Thyroid gland (tissue), 4 donors: ENCODE measurements at regions not wholly inside any gene's neighbourhood (a gene's known extent, or its start where the extent isn't known, plus 50 kb on each side); places are given as distances from the start of the nearest gene placed in this dataset.

Experiments
- POLR2A ChIP-seq, 2 donors: fragments of 450-650 bp; IDR thresholded peaks; one replicate each; pipeline ENCODE4 v1.6.1; 2017; ENCODE audit warnings: antibody characterized with exemption in 2 of 2, mild to moderate bottlenecking in 2 of 2, moderate library complexity in 1 of 2
- TF ChIP-seq, protein P1 (sequence below), 6 experiments: fragments of 200-600 bp in 3 of 6; fragments of 450-650 bp in 3 of 6; sonication (generic) in 3 of 6; IDR thresholded peaks; one replicate each; pipeline ENCODE4 v1.5.1; 2016 to 2019; ENCODE audit warnings: antibody characterized with exemption in 6 of 6, mild to moderate bottlenecking in 2 of 6, inconsistent platforms in 1 of 6, moderate library complexity in 1 of 6

DNA sequence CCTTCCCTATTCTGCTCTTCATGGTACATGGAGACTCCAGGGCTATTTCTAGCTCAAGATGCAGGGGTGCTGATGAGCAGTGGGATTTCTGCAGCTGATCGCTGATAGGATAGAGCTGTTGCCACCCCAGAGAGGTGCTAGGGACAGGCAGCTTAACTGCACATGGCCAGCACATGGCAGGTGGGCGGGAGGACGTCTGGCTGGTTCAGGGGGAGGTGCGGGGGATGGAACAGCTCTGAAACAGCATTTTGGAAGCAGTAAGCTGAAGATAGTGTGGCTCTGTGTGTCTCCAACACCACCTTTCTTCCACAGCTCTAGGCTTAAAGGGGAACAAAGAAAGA is 151.9 kb upstream of the PELI1 start:
- no peak for TF ChIP-seq POLR2A (IDR thresholded peaks at IDR 0.05)
- TF ChIP-seq, protein P1, sequence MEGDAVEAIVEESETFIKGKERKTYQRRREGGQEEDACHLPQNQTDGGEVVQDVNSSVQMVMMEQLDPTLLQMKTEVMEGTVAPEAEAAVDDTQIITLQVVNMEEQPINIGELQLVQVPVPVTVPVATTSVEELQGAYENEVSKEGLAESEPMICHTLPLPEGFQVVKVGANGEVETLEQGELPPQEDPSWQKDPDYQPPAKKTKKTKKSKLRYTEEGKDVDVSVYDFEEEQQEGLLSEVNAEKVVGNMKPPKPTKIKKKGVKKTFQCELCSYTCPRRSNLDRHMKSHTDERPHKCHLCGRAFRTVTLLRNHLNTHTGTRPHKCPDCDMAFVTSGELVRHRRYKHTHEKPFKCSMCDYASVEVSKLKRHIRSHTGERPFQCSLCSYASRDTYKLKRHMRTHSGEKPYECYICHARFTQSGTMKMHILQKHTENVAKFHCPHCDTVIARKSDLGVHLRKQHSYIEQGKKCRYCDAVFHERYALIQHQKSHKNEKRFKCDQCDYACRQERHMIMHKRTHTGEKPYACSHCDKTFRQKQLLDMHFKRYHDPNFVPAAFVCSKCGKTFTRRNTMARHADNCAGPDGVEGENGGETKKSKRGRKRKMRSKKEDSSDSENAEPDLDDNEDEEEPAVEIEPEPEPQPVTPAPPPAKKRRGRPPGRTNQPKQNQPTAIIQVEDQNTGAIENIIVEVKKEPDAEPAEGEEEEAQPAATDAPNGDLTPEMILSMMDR (IDR thresholded peaks at IDR 0.05): no peak
